ENCODE measurements at regions not wholly inside any gene's neighbourhood (a gene's known extent, or its start where the extent isn't known, plus 50 kb on each side); places are given as distances from the start of the nearest gene placed in this dataset.

DNA sequence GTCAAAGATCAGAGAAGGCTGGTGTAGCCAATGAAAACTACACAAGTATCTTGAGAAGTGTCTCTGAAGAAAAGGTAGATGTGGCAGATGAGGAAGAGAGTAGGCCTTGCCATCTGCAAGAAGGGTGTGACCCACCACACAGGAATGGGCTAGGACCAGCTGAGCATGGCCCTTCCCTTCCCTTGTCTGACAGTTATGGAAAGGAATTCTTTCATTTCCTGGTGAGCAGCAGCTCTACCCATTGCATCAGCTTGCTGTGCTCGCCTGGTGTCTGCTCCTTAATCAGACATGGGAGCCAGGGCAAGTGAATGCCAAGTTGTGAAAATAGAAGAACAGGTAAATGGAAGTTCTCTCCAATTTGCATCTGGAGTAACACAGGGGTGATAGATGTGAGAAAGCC, 145.2 kb upstream of the KRR1 start:
- ATAC-seq (ENCODE audit: low read depth) (peak; percentile 84), DNase-seq (peak; percentile 95)
- in situ Hi-C loops (cut with MboI; ENCODE audit: low sequenced_read_pairs) (no loop called here), intact Hi-C loops (cut with micrococcal nuclease) (no loop called here), dilution Hi-C loops (cut with HindIII; ENCODE audit: low sequenced_read_pairs, unreplicated experiment) (no loop called here)
- no TSS peak for BruUV-seq (replicated peaks)
- H4K5ac ChIP-seq (ENCODE audit: low read depth, low read length): peak overlapping the region; percentile 85
- H3K18ac ChIP-seq (ENCODE audit: low read depth, low read length): peak overlapping the region; percentile 92; the same call in 1 of the 2 replicates
- ChIA-PET POLR2A (ENCODE audit: unreplicated experiment) (interaction anchor here (1.2 kb wide), 1 partner anchor 368 kb away, joined by 4 read pairs; no protein-coding TSS in a partner anchor), CTCF (no interaction called here)
- H2AK9ac ChIP-seq (replicated peaks; ENCODE audit: low read depth, low read length, poor library complexity): peak overlapping the region; percentile 92
- peaks cover 21% of the 10 kb centered on the region; the same call in 1 of the 2 replicates for H3K4me1 ChIP-seq (ENCODE audit: control insufficient read depth, insufficient read depth, low read length)
- H2BK15ac ChIP-seq (ENCODE audit: low read depth, low read length): peak overlapping the region; percentile 91
- H3K9me1 ChIP-seq (ENCODE audit: insufficient read depth, low read length): peaks cover 18% of the 10 kb centered on the region; the same call in 1 of the 2 replicates
- peak overlapping the region; percentile 27 for H3K27ac ChIP-seq (ENCODE audit: insufficient read depth, low read length)
- H2BK5ac ChIP-seq (ENCODE audit: low read depth, low read length, poor library complexity, severe bottlenecking): peak overlapping the region; percentile 92
- H2BK120ac ChIP-seq (ENCODE audit: low read depth, low read length): peak overlapping the region; percentile 99
- no peak overlapping the region; the same call in 1 of the 2 replicates for H3K4me2 ChIP-seq (ENCODE audit: low read depth, low read length)
- H3K56ac ChIP-seq (ENCODE audit: extremely low read depth, insufficient read depth, low read length): peak overlapping the region; percentile 74
- H4K8ac ChIP-seq (ENCODE audit: low read depth in 2 of 2, low read length in 2 of 2): peak overlapping the region; percentile 37 to 93
- H2BK20ac ChIP-seq (ENCODE audit: low read depth, low read length): peak overlapping the region; percentile 100
- H3K79me1 ChIP-seq (ENCODE audit: low read depth in 1 of 2, low read length in 2 of 2): peaks cover 0 to 7% of the 10 kb centered on the region in 2 experiments; a peak in 1 of 4 replicates
- peak overlapping the region; percentile 52 for H2AFZ ChIP-seq (replicated peaks; ENCODE audit: low read length, poor library complexity)
- H4K91ac ChIP-seq (ENCODE audit: insufficient read depth, low read depth, low read length): peak overlapping the region; percentile 97
- H3K4ac ChIP-seq (ENCODE audit: low read depth, low read length): peak overlapping the region; percentile 96
- WGBS, 2 experiments (ENCODE audit: extremely low coverage in 2 of 2, insufficient read length in 1 of 2): no CpG with 5 or more reads among the region's 1 CpG
- no peaks in the 10 kb centered on the region for H4K20me1 ChIP-seq (ENCODE audit: insufficient read depth, low read length)
- no peak overlapping the region for H3K9ac ChIP-seq (ENCODE audit: low read depth, low read length)
- no peaks in the 10 kb centered on the region for H3K36me3 ChIP-seq (ENCODE audit: control insufficient read depth, insufficient read depth, low read length)
- H3K4me3 ChIP-seq (ENCODE audit: insufficient read depth, low read depth, low read length): no peak overlapping the region
- peak overlapping the region; percentile 98 for H2AK5ac ChIP-seq (ENCODE audit: low read depth, low read length)
- no peaks in the 10 kb centered on the region for H3K9me3 ChIP-seq (ENCODE audit: control insufficient read depth, insufficient read depth, low read length)
- TF ChIP-seq BHLHE40 (IDR thresholded peaks at IDR 0.05; ENCODE audit: low read depth, low read length) (no peak), NFE2L2 (IDR thresholded peaks at IDR 0.05; ENCODE audit: low read depth, low read length) (no peak), CEBPB (IDR thresholded peaks at IDR 0.05; ENCODE audit: low read depth, low read length) (peak; percentile 96), RCOR1 (IDR thresholded peaks at IDR 0.05; ENCODE audit: insufficient replicate concordance, low read length) (no peak), CHD1 (IDR thresholded peaks at IDR 0.05; ENCODE audit: low read depth, low read length) (no peak), POLR2A (IDR thresholded peaks at IDR 0.05; ENCODE audit: low read depth, low read length) (no peak), RFX5 (IDR thresholded peaks at IDR 0.05; ENCODE audit: low read depth, low read length) (no peak)
- H3K23ac ChIP-seq (ENCODE audit: low read depth, low read length): peak overlapping the region; percentile 99
- no peaks in the 10 kb centered on the region for H3K27me3 ChIP-seq (ENCODE audit: control insufficient read depth, insufficient read depth, low read length)
- peak overlapping the region; percentile 98 for H3K14ac ChIP-seq (replicated peaks; ENCODE audit: low read depth, low read length)
